Spleen (tissue), 11 donors: ENCODE measurements at regions not wholly inside any gene's neighbourhood (a gene's known extent, or its start where the extent isn't known, plus 50 kb on each side); places are given as distances from the start of the nearest gene placed in this dataset.

Experiments
- DNase-seq: peaks from one replicate; pipeline ENCODE4 v3.0.0-alpha.2; 2020
- H3K27ac ChIP-seq, 8 donors: fragments of 200-600 bp; sonication (generic) in 7 of 8; 1 replicate in 4 of 8; 2 replicates in 4 of 8; pipeline versions ENCODE4 v1.5.0 to v1.8.0; 2016 to 2021; ENCODE audit warnings: inconsistent platforms in 4 of 8, mild to moderate bottlenecking in 4 of 8, moderate library complexity in 1 of 8
- H3K27me3 ChIP-seq, 7 donors: fragments of 200-600 bp; sonication (generic) in 6 of 7; replicated peaks in 1 of 7; 1 replicate in 4 of 7; 2 replicates in 3 of 7; pipeline versions ENCODE4 v1.5.0 to v1.8.0; 2016 to 2021; ENCODE audit warnings: inconsistent platforms in 3 of 7, mild to moderate bottlenecking in 1 of 7
- H3K36me3 ChIP-seq, 6 donors: fragments of 200-600 bp; sonication (generic) in 5 of 6; 1 replicate in 4 of 6; 2 replicates in 2 of 6; pipeline versions ENCODE4 v1.5.0 to v1.8.0; 2016 to 2021; ENCODE audit warnings: inconsistent platforms in 2 of 6
- H3K4me1 ChIP-seq, 6 donors: fragments of 200-600 bp; sonication (generic) in 5 of 6; 1 replicate in 3 of 6; 2 replicates in 3 of 6; pipeline versions ENCODE4 v1.5.0 to v1.8.0; 2016 to 2021; ENCODE audit warnings: inconsistent platforms in 3 of 6
- H3K4me3 ChIP-seq, 8 donors: fragments of 200-600 bp; sonication (generic) in 7 of 8; 1 replicate in 4 of 8; 2 replicates in 4 of 8; pipeline versions ENCODE4 v1.5.0 to v1.8.0; 2016 to 2021; ENCODE audit warnings: inconsistent platforms in 4 of 8, mild to moderate bottlenecking in 4 of 8, moderate library complexity in 2 of 8
- H3K9me3 ChIP-seq, 8 donors: fragments of 200-600 bp; sonication (generic) in 7 of 8; 1 replicate in 4 of 8; 2 replicates in 4 of 8; pipeline versions ENCODE4 v1.5.0 to v1.8.0; 2016 to 2021; ENCODE audit warnings: inconsistent platforms in 4 of 8
- CTCF ChIP-seq, 11 experiments: fragments of 200-600 bp in 7 of 11; fragments of 450-650 bp in 4 of 11; sonication (generic) in 4 of 11; IDR thresholded peaks in 8 of 11; conservative IDR thresholded peaks in 3 of 11; 1 replicate in 7 of 11; 2 replicates in 4 of 11; pipeline versions ENCODE4 v1.4.0 to v1.8.0; 2016 to 2021; ENCODE audit warnings: antibody characterized with exemption in 11 of 11, inconsistent platforms in 4 of 11, mild to moderate bottlenecking in 1 of 11
- POLR2A ChIP-seq, 3 donors: fragments of 450-650 bp; IDR thresholded peaks; one replicate each; pipeline ENCODE4 v1.5.1; 2017; ENCODE audit warnings: antibody characterized with exemption in 3 of 3, mild to moderate bottlenecking in 1 of 3
- POLR2AphosphoS5 ChIP-seq, 3 donors: sonication (generic); formaldehyde crosslinking; IDR thresholded peaks; one replicate each; pipeline ENCODE4 v1.5.1; 2017; ENCODE audit warnings: antibody characterized with exemption in 3 of 3
- WGBS, 5 donors: extraction: QIAGEN DNeasy Blood & Tissue Kit in 3 of 5; methylation state at CpG; one replicate each; pipeline versions ENCODE4 v1.1.5 to v1.1.7; 2013 to 2018; 5-methylcytosine and 5-hydroxymethylcytosine counted together
- intact Hi-C: fragments of 100-400 bp; cut with DNase I; formaldehyde crosslinking; loops from one replicate; pipeline ENCODE4 v1.15.0; 2023; ENCODE audit warnings: low total_unique reads
- donor health status: healthy with polysubstance abuse.
- donor health status: DM: no; HTN: no; CAD: no; lungs with moderate emphysema.
- donor health status: DM: no; HTN: no; CAD: no.
- donor health status: Bipolar disorder and iron deficiency.
- donor health status: healthy.
- donor health status: DM: no; HTN: no; CAD: no.
- donor health status: DM: yes; HTN: yes; CAD: no.

- no peak overlapping the region for H3K27ac ChIP-seq
- WGBS, 5 donors, result 55 to 66% (median 57%) methylated on average over 21 to 23 of the region's 23 CpGs
- TF ChIP-seq CTCF (IDR thresholded peaks at IDR 0.05 in 8 of 11, conservative IDR thresholded peaks at IDR 0.05 in 3 of 11) (peak in 10 of 11 experiments; percentile 28 to 69 (median 56)), POLR2A (IDR thresholded peaks at IDR 0.05) (no peak), POLR2AphosphoS5 (IDR thresholded peaks at IDR 0.05) (peak in 1 of 3 donors; percentile 21)
Measured at GRCh38 chr3:126259411-126260391, 79.3 kb upstream of the ALDH1L1 start.

DNA sequence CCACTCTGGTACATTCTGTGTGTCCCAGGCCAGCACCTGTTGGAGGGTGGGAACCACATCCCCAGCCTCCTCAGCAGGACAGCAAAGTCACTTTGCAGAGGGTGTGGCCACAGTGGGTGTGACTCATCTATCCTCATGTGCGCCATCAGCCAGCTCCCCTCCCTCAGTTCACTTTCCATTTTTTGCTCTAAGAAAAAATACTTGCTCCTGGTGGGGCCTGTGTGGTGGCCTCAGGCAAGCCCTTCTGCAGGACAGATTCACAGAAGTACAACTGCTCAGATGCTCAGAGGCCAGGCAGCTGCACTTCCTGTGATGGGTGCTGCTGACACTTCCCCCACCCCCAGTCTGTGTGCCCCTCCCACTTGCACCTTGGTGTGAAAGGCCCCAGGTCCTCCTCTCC is 78.3 kb upstream of the ALDH1L1 start:
- 53 to 94% (median 62%) methylated on average over 1 of the region's 1 CpG for WGBS, 5 donors
- Histone ChIP-seq H3K4me3 (no peak overlapping the region), H3K36me3 (no peaks in the 10 kb centered on the region), H3K27me3 (peaks cover 0 to 25% (median 0%) of the 10 kb centered on the region in 7 donors), H3K27ac (no peak overlapping the region), H3K4me1 (peaks cover 0 to 5% (median 0%) of the 10 kb centered on the region in 6 donors), H3K9me3 (no peaks in the 10 kb centered on the region)
- DNase-seq, result no peak
- TF ChIP-seq POLR2AphosphoS5 (IDR thresholded peaks at IDR 0.05) (no peak), POLR2A (IDR thresholded peaks at IDR 0.05) (no peak), CTCF (IDR thresholded peaks at IDR 0.05 in 8 of 11, conservative IDR thresholded peaks at IDR 0.05 in 3 of 11) (no peak)
- intact Hi-C loops, result loop anchor here (5.0 kb wide), 1 partner anchor 134 kb away; the partner anchor contains the start of gene CFAP100

More at GRCh38 chr3:126259411-126260391, 79.3 kb upstream of the ALDH1L1 start:
- no peak for DNase-seq
- Histone ChIP-seq H3K4me1 (peaks cover 0 to 5% (median 0%) of the 10 kb centered on the region in 6 donors), H3K36me3 (no peaks in the 10 kb centered on the region), H3K9me3 (no peaks in the 10 kb centered on the region), H3K4me3 (no peak overlapping the region), H3K27me3 (peaks cover 0 to 33% (median 0%) of the 10 kb centered on the region in 7 donors)
- intact Hi-C loops, result loop anchor here (5.0 kb wide), 1 partner anchor 133 kb away; the partner anchor contains the start of gene CFAP100

GRCh38 chr3:126257984-126258383 is 77.6 kb upstream of the ALDH1L1 start:
- Histone ChIP-seq H3K4me1 (peaks cover 0 to 5% (median 0%) of the 10 kb centered on the region in 6 donors), H3K9me3 (no peaks in the 10 kb centered on the region), H3K4me3 (no peak overlapping the region), H3K27ac (no peak overlapping the region), H3K36me3 (no peaks in the 10 kb centered on the region), H3K27me3 (peaks cover 0 to 19% (median 0%) of the 10 kb centered on the region in 7 donors)
- DNase-seq, result no peak
- no peak for TF ChIP-seq POLR2AphosphoS5 (IDR thresholded peaks at IDR 0.05)
- no peak for TF ChIP-seq CTCF (IDR thresholded peaks at IDR 0.05 in 8 of 11, conservative IDR thresholded peaks at IDR 0.05 in 3 of 11)
- no peak for TF ChIP-seq POLR2A (IDR thresholded peaks at IDR 0.05)
- intact Hi-C loops, result loop anchor here (5.0 kb wide), 1 partner anchor 134 kb away; the partner anchor contains the start of gene CFAP100
- WGBS, 5 donors, result 96 to 100% (median 96%) methylated on average over 3 of the region's 3 CpGs

- no peak for DNase-seq
- intact Hi-C loops, result loop anchor here (5.0 kb wide), 1 partner anchor 135 kb away; the partner anchor contains the start of gene CFAP100
- TF ChIP-seq POLR2AphosphoS5 (IDR thresholded peaks at IDR 0.05), result no peak
- TF ChIP-seq POLR2A (IDR thresholded peaks at IDR 0.05), result no peak
- no peak for TF ChIP-seq CTCF (IDR thresholded peaks at IDR 0.05 in 8 of 11, conservative IDR thresholded peaks at IDR 0.05 in 3 of 11)
Measured at GRCh38 chr3:126257174-126257573, 76.8 kb upstream of the ALDH1L1 start.

More at GRCh38 chr3:126257174-126257573, 76.8 kb upstream of the ALDH1L1 start:
- Histone ChIP-seq H3K27me3 (peaks cover 0 to 13% (median 0%) of the 10 kb centered on the region in 7 donors), H3K4me3 (no peak overlapping the region), H3K27ac (no peak overlapping the region), H3K4me1 (peaks cover 0 to 5% (median 0%) of the 10 kb centered on the region in 6 donors), H3K36me3 (no peaks in the 10 kb centered on the region), H3K9me3 (no peaks in the 10 kb centered on the region)
- 83 to 94% (median 93%) methylated on average over 10 to 11 of the region's 11 CpGs for WGBS, 5 donors
